A673 (cell line): ENCODE measurements at regions not wholly inside any gene's neighbourhood (a gene's known extent, or its start where the extent isn't known, plus 50 kb on each side); places are given as distances from the start of the nearest gene placed in this dataset.

Experiments
- BruUV-seq: library from RNA; stranded (reverse); fragments of 400-500 nt; replicated peaks from 2 replicates; lab custom pipeline; 2021; lab: Mats Ljungman, UMichigan
- CTCF ChIA-PET: fragments of 300-600 bp; sonication (Branson Sonifier 250); formaldehyde crosslinking; loops from one replicate; lab custom pipeline; 2022; ENCODE audit warnings: antibody characterized with exemption; lab: Charles Lee
- POLR2A ChIA-PET: fragments of 300-600 bp; sonication (Branson Sonifier 250); formaldehyde crosslinking; loops from one replicate; lab custom pipeline; 2022; ENCODE audit warnings: antibody characterized with exemption; ENCODE audit not compliant: low non-redundant PET; lab: Charles Lee
- DNase-seq: peaks from one replicate; pipeline ENCODE4 v3.0.0-alpha.2; 2015; ENCODE audit warnings: low spot score
- H3K27ac ChIP-seq: fragments of 200-600 bp; sonication (generic); 2 replicates; pipeline ENCODE4 v1.5.1; 2016; ENCODE audit warnings: mixed run types, low read depth, mild to moderate bottlenecking, mixed read lengths, antibody characterized with exemption, low read length; ENCODE audit not compliant: poor library complexity, severe bottlenecking
- H3K27me3 ChIP-seq: fragments of 200-600 bp; sonication (generic); replicated peaks from 2 replicates; pipeline ENCODE4 v1.6.1; 2017; ENCODE audit warnings: mixed run types, low read depth, mild to moderate bottlenecking, mixed read lengths, antibody characterized with exemption, low read length; ENCODE audit not compliant: insufficient read depth, poor library complexity
- H3K36me3 ChIP-seq: fragments of 200-600 bp; sonication (generic); 2 replicates; pipeline ENCODE4 v1.6.1; 2016; ENCODE audit warnings: mixed run types, mild to moderate bottlenecking, mixed read lengths, antibody characterized with exemption, low read length; ENCODE audit not compliant: insufficient read depth, poor library complexity, severe bottlenecking
- H3K4me1 ChIP-seq: fragments of 200-600 bp; sonication (generic); 2 replicates; pipeline ENCODE4 v1.6.1; 2017; ENCODE audit warnings: mixed run types, mild to moderate bottlenecking, mixed read lengths, antibody characterized with exemption, low read length; ENCODE audit not compliant: insufficient read depth, poor library complexity, severe bottlenecking
- H3K4me3 ChIP-seq: fragments of 200-600 bp; sonication (generic); 2 replicates; pipeline ENCODE4 v1.5.1; 2016; ENCODE audit warnings: low read depth, mixed run types, mild to moderate bottlenecking, mixed read lengths, low read length; ENCODE audit not compliant: poor library complexity, severe bottlenecking
- H3K9me3 ChIP-seq: fragments of 200-600 bp; sonication (generic); 2 replicates; pipeline ENCODE4 v1.6.1; 2016; ENCODE audit warnings: mixed run types, low read depth, mild to moderate bottlenecking, mixed read lengths, antibody characterized with exemption, low read length; ENCODE audit not compliant: poor library complexity, severe bottlenecking
- EZH2 ChIP-seq: fragments of 200-600 bp; sonication (generic); IDR thresholded peaks from 2 replicates; pipeline ENCODE4 v1.6.1; 2017; ENCODE audit warnings: borderline replicate concordance, low read depth, mild to moderate bottlenecking, mixed read lengths, antibody characterized with exemption, low read length; ENCODE audit not compliant: poor library complexity, severe bottlenecking
- intact Hi-C: fragments of 100-400 bp; cut with micrococcal nuclease; formaldehyde crosslinking; loops from one replicate; pipeline ENCODE4 v1.10.0; 2022; ENCODE audit not compliant: unreplicated experiment
- TF ChIP-seq, protein P1 (sequence below): fragments of 300-800, 200-600 bp; sonication (generic); conservative IDR thresholded peaks from 2 replicates; pipeline ENCODE4 v1.5.1; 2017; ENCODE audit warnings: low read depth, mild to moderate bottlenecking, antibody characterized with exemption, low read length, moderate library complexity, mixed read lengths

GRCh38 chr11:134488913-134489312 is 76.9 kb upstream of the B3GAT1 start:
- H3K4me1 ChIP-seq, result no peaks in the 10 kb centered on the region
- ChIA-PET CTCF (no interaction called here), POLR2A (no interaction called here)
- DNase-seq, result no peak
- no peaks in the 10 kb centered on the region for H3K9me3 ChIP-seq
- H3K27me3 ChIP-seq, result peaks cover 4% of the 10 kb centered on the region
- H3K36me3 ChIP-seq, result no peaks in the 10 kb centered on the region
- no TSS peak for BruUV-seq
- intact Hi-C loops, result no loop called here
- no peak overlapping the region for H3K4me3 ChIP-seq
- H3K27ac ChIP-seq, result no peak overlapping the region
- no peak for TF ChIP-seq EZH2
- TF ChIP-seq, protein P1, sequence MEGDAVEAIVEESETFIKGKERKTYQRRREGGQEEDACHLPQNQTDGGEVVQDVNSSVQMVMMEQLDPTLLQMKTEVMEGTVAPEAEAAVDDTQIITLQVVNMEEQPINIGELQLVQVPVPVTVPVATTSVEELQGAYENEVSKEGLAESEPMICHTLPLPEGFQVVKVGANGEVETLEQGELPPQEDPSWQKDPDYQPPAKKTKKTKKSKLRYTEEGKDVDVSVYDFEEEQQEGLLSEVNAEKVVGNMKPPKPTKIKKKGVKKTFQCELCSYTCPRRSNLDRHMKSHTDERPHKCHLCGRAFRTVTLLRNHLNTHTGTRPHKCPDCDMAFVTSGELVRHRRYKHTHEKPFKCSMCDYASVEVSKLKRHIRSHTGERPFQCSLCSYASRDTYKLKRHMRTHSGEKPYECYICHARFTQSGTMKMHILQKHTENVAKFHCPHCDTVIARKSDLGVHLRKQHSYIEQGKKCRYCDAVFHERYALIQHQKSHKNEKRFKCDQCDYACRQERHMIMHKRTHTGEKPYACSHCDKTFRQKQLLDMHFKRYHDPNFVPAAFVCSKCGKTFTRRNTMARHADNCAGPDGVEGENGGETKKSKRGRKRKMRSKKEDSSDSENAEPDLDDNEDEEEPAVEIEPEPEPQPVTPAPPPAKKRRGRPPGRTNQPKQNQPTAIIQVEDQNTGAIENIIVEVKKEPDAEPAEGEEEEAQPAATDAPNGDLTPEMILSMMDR, result no peak

- ChIA-PET POLR2A (no interaction called here), CTCF (no interaction called here)
- no peak for TF ChIP-seq EZH2
- TF ChIP-seq, protein P1, result no peak
- H3K36me3 ChIP-seq, result no peaks in the 10 kb centered on the region
- intact Hi-C loops, result no loop called here
- DNase-seq, result no peak
- no TSS peak for BruUV-seq
- H3K27ac ChIP-seq, result no peak overlapping the region
- no peaks in the 10 kb centered on the region for H3K4me1 ChIP-seq
- H3K4me3 ChIP-seq, result no peak overlapping the region
- H3K9me3 ChIP-seq, result no peaks in the 10 kb centered on the region
- H3K27me3 ChIP-seq, result peaks cover 4% of the 10 kb centered on the region
These were observed 76.5 kb upstream of the B3GAT1 start for GRCh38 chr11:134488512-134488911.

- ChIA-PET CTCF (no interaction called here), POLR2A (no interaction called here)
- no peak for DNase-seq
- intact Hi-C loops, result no loop called here
- Histone ChIP-seq H3K27me3 (peaks cover 4% of the 10 kb centered on the region), H3K27ac (no peak overlapping the region), H3K36me3 (no peaks in the 10 kb centered on the region), H3K4me3 (no peak overlapping the region), H3K4me1 (no peaks in the 10 kb centered on the region), H3K9me3 (no peaks in the 10 kb centered on the region)
- no peak for TF ChIP-seq EZH2
- TF ChIP-seq, protein P1, result no peak
- BruUV-seq, result no TSS peak
These were observed 75.7 kb upstream of the B3GAT1 start for GRCh38 chr11:134487696-134488095.
